ENCODE measurements at regions not wholly inside any gene's neighbourhood (a gene's known extent, or its start where the extent isn't known, plus 50 kb on each side); places are given as distances from the start of the nearest gene placed in this dataset.
"Not testable (repeated sequence)": the region's sequence is repeated elsewhere in the genome, so short reads cannot be mapped to it uniquely, and the experiment has no call there.

- DNase-seq (no peak), ATAC-seq (peak; percentile 65)
- intact Hi-C loops (cut with DNase I, micrococcal nuclease): no loop called here
These were observed 144.2 kb upstream of the RAPGEF2 start for GRCh38 chr4:158958489-158959270.

- intact Hi-C loops (cut with DNase I, micrococcal nuclease): no loop called here
- ATAC-seq (no peak), DNase-seq (no peak)
These were observed 140.5 kb upstream of the RAPGEF2 start for GRCh38 chr4:158962393-158962792.

- ATAC-seq; DNase-seq; intact Hi-C loops (cut with DNase I, micrococcal nuclease): not testable (repeated sequence)
These were observed 139.6 kb upstream of the RAPGEF2 start for GRCh38 chr4:158963282-158963681.

- DNase-seq: no peak
- ATAC-seq: no peak
- intact Hi-C loops (cut with DNase I, micrococcal nuclease): no loop called here
These were observed 138.7 kb upstream of the RAPGEF2 start for GRCh38 chr4:158964114-158964727.

GRCh38 chr4:158964728-158965124, 138.2 kb upstream of the RAPGEF2 start:
- no peak for ATAC-seq
- intact Hi-C loops (cut with DNase I, micrococcal nuclease): no loop called here

GRCh38 chr4:158965226-158965625, 137.7 kb upstream of the RAPGEF2 start:
- ATAC-seq: no peak
- intact Hi-C loops (cut with DNase I, micrococcal nuclease): no loop called here
- no peak for DNase-seq

More at GRCh38 chr4:158964728-158965124, 138.2 kb upstream of the RAPGEF2 start:
- no peak for DNase-seq

- DNase-seq (no peak), ATAC-seq (no peak)
- intact Hi-C loops (cut with DNase I, micrococcal nuclease): no loop called here
These were observed 136.8 kb upstream of the RAPGEF2 start for GRCh38 chr4:158966091-158966490.

GRCh38 chr4:158968961-158969360, 133.9 kb upstream of the RAPGEF2 start:
- intact Hi-C loops (cut with DNase I, micrococcal nuclease): no loop called here
- DNase-seq: no peak
- no peak for ATAC-seq

- DNase-seq (no peak), ATAC-seq (no peak)
- intact Hi-C loops (cut with DNase I, micrococcal nuclease): no loop called here
These were observed 132.1 kb upstream of the RAPGEF2 start for GRCh38 chr4:158970812-158971211.

- intact Hi-C loops (cut with DNase I, micrococcal nuclease); DNase-seq: not testable (repeated sequence)
- peak; percentile 67 for ATAC-seq
These were observed 128.4 kb upstream of the RAPGEF2 start for GRCh38 chr4:158974438-158974837.

- intact Hi-C loops (cut with DNase I, micrococcal nuclease): not testable (repeated sequence)
These were observed 122.2 kb upstream of the RAPGEF2 start for GRCh38 chr4:158980711-158981110.

GRCh38 chr4:158991534-158992155, 111.2 kb upstream of the RAPGEF2 start:
- intact Hi-C loops (cut with DNase I, micrococcal nuclease): no loop called here
- no peak for ATAC-seq

More at GRCh38 chr4:158980711-158981110, 122.2 kb upstream of the RAPGEF2 start:
- not testable (repeated sequence) for DNase-seq, ATAC-seq

GRCh38 chr4:158993891-158994290, 109.0 kb upstream of the RAPGEF2 start:
- DNase-seq: no peak
- ATAC-seq: no peak
- intact Hi-C loops (cut with DNase I, micrococcal nuclease): no loop called here

More at GRCh38 chr4:158991534-158992155, 111.2 kb upstream of the RAPGEF2 start:
- no peak for DNase-seq

GRCh38 chr4:158995040-158995439, 107.8 kb upstream of the RAPGEF2 start:
- ATAC-seq (no peak), DNase-seq (no peak)
- intact Hi-C loops (cut with DNase I, micrococcal nuclease): no loop called here

GRCh38 chr4:158995965-158996364, 106.9 kb upstream of the RAPGEF2 start:
- ATAC-seq (no peak), DNase-seq (no peak)
- intact Hi-C loops (cut with DNase I, micrococcal nuclease): no loop called here

- ATAC-seq (peak; percentile 20), DNase-seq (no peak)
- intact Hi-C loops (cut with DNase I, micrococcal nuclease): no loop called here
These were observed 106.2 kb upstream of the RAPGEF2 start for GRCh38 chr4:158996669-158997074.

- ATAC-seq: no peak
- no peak for DNase-seq
- intact Hi-C loops (cut with DNase I, micrococcal nuclease): no loop called here
These were observed 105.1 kb upstream of the RAPGEF2 start for GRCh38 chr4:158997660-158998349.

GRCh38 chr4:158998624-158999023, 104.3 kb upstream of the RAPGEF2 start:
- intact Hi-C loops (cut with DNase I, micrococcal nuclease): no loop called here
- peak; percentile 89 for ATAC-seq
- DNase-seq: peak; percentile 53 to 55

GRCh38 chr4:158999166-158999682, 103.7 kb upstream of the RAPGEF2 start:
- intact Hi-C loops (cut with DNase I, micrococcal nuclease): no loop called here
- ATAC-seq: no peak
- DNase-seq: no peak
